22Rv1 (cell line): ENCODE measurements at regions not wholly inside any gene's neighbourhood (a gene's known extent, or its start where the extent isn't known, plus 50 kb on each side); places are given as distances from the start of the nearest gene placed in this dataset.

Source experiments
- CTCF ChIP-seq: fragments of 450-650 bp; IDR thresholded peaks from 2 replicates; pipeline ENCODE4 v1.5.1; 2017; ENCODE audit warnings: mild to moderate bottlenecking
- ZFX ChIP-seq: fragments of 450-650 bp; IDR thresholded peaks from 2 replicates; pipeline ENCODE4 v1.6.1; 2017; ENCODE audit warnings: antibody characterized with exemption, borderline replicate concordance

GRCh38 chr14:44027397-44027796 is 479.7 kb downstream of the FSCB start:
- no peak for TF ChIP-seq CTCF
- no peak for TF ChIP-seq ZFX
